GM21717 (cell line): ENCODE measurements at regions not wholly inside any gene's neighbourhood (a gene's known extent, or its start where the extent isn't known, plus 50 kb on each side); places are given as distances from the start of the nearest gene placed in this dataset.

Experiments used
- ATAC-seq: cut with Tn5 transposase; IDR thresholded peaks from one replicate; pipeline ENCODE4 v1.9.1; 2021; ENCODE audit warnings: mild to moderate bottlenecking, moderate library complexity; ENCODE audit not compliant: unreplicated experiment

GRCh38 chr7:138405496-138405895, 54.6 kb upstream of the TRIM24 start:
- ATAC-seq: no peak

- no peak for ATAC-seq
Observed at GRCh38 chr7:138407792-138408191, 52.3 kb upstream of the TRIM24 start.
